Natural killer cell (primary cell): ENCODE measurements at regions not wholly inside any gene's neighbourhood (a gene's known extent, or its start where the extent isn't known, plus 50 kb on each side); places are given as distances from the start of the nearest gene placed in this dataset.

Experiments
- ATAC-seq, 3 donors: fragments of 150-1000 bp in 2 of 3; fragments of 200-7000 bp in 1 of 3; cut with Tn5 transposase; 1 replicate in 1 of 3; 2 replicates in 2 of 3; pipeline ENCODE4 v1.10.0; 2021; ENCODE audit warnings: mild to moderate bottlenecking in 2 of 3, moderate library complexity in 2 of 3
- DNase-seq, 2 donors: peaks; one replicate each; pipeline versions ENCODE4 v3.0.0 to v3.0.0-alpha.2; 2013 to 2021; ENCODE audit warnings: mixed read lengths in 1 of 2
- H3K27ac ChIP-seq: one replicate; pipeline ENCODE4 v1.5.1; 2013; ENCODE audit warnings: mild to moderate bottlenecking, low read length
- H3K27me3 ChIP-seq: one replicate; pipeline ENCODE4 v1.6.1; 2013; ENCODE audit warnings: low read length; ENCODE audit not compliant: control insufficient read depth, insufficient read depth
- H3K36me3 ChIP-seq: one replicate; pipeline ENCODE4 v1.6.1; 2013; ENCODE audit warnings: low read length; ENCODE audit not compliant: control insufficient read depth, insufficient read depth
- H3K4me1 ChIP-seq: one replicate; pipeline ENCODE4 v1.6.1; 2013; ENCODE audit warnings: low read length; ENCODE audit not compliant: control insufficient read depth, insufficient read depth
- H3K4me3 ChIP-seq: one replicate; pipeline ENCODE4 v1.5.1; 2013; ENCODE audit warnings: low read length
- H3K9me3 ChIP-seq: one replicate; pipeline ENCODE4 v1.6.1; 2013; ENCODE audit warnings: low read length; ENCODE audit not compliant: control insufficient read depth, insufficient read depth
- H3K27ac Mint-ChIP-seq, 2 donors: one replicate each; pipeline ENCODE4 v1.8.0; 2022; ENCODE audit warnings: mild to moderate bottlenecking in 2 of 2, mixed read lengths in 2 of 2, moderate library complexity in 1 of 2
- H3K27me3 Mint-ChIP-seq, 2 donors: one replicate each; pipeline ENCODE4 v1.8.0; 2022; ENCODE audit warnings: low read depth in 2 of 2, mixed read lengths in 2 of 2
- H3K36me3 Mint-ChIP-seq: one replicate; pipeline ENCODE4 v1.8.0; 2022; ENCODE audit warnings: mixed read lengths
- H3K4me1 Mint-ChIP-seq, 2 donors: one replicate each; pipeline ENCODE4 v1.8.0; 2022; ENCODE audit warnings: mixed read lengths in 2 of 2
- H3K4me3 Mint-ChIP-seq: one replicate; pipeline ENCODE4 v1.8.0; 2022; ENCODE audit warnings: mild to moderate bottlenecking, moderate library complexity, mixed read lengths
- H3K9me3 Mint-ChIP-seq, 2 donors: one replicate each; pipeline ENCODE4 v1.8.0; 2022; ENCODE audit warnings: mixed read lengths in 2 of 2
- WGBS: methylation state at CpG from one replicate; pipeline ENCODE4 v1.1.7; 2013; ENCODE audit warnings: missing lambda C conversion rate; ENCODE audit not compliant: insufficient coverage; 5-methylcytosine and 5-hydroxymethylcytosine counted together
- intact Hi-C: fragments of 100-400 bp; cut with micrococcal nuclease; formaldehyde crosslinking; loops from one replicate; pipeline ENCODE4 v1.14.2; 2022
- TF ChIP-seq, protein P1 (sequence below): fragments of 200-600 bp; IDR thresholded peaks from one replicate; pipeline ENCODE4 v1.8.0; 2022; ENCODE audit warnings: antibody characterized with exemption

GRCh38 chr19:29323440-29324290, 110.7 kb upstream of the UQCRFS1 start:
- Mint-ChIP-seq H3K4me3 (no peak overlapping the region), H3K27me3 (peaks cover 16 to 41% of the 10 kb centered on the region in 2 donors), H3K27ac (no peak overlapping the region), H3K4me1 (no peaks in the 10 kb centered on the region), H3K36me3 (no peaks in the 10 kb centered on the region), H3K9me3 (no peaks in the 10 kb centered on the region)
- Histone ChIP-seq H3K36me3 (no peaks in the 10 kb centered on the region), H3K27ac (no peak overlapping the region), H3K4me3 (no peak overlapping the region), H3K27me3 (no peaks in the 10 kb centered on the region), H3K9me3 (no peaks in the 10 kb centered on the region), H3K4me1 (no peaks in the 10 kb centered on the region)
- ATAC-seq (peak in 1 of 3 donors; percentile 28), DNase-seq (no peak)
- TF ChIP-seq, protein P1, sequence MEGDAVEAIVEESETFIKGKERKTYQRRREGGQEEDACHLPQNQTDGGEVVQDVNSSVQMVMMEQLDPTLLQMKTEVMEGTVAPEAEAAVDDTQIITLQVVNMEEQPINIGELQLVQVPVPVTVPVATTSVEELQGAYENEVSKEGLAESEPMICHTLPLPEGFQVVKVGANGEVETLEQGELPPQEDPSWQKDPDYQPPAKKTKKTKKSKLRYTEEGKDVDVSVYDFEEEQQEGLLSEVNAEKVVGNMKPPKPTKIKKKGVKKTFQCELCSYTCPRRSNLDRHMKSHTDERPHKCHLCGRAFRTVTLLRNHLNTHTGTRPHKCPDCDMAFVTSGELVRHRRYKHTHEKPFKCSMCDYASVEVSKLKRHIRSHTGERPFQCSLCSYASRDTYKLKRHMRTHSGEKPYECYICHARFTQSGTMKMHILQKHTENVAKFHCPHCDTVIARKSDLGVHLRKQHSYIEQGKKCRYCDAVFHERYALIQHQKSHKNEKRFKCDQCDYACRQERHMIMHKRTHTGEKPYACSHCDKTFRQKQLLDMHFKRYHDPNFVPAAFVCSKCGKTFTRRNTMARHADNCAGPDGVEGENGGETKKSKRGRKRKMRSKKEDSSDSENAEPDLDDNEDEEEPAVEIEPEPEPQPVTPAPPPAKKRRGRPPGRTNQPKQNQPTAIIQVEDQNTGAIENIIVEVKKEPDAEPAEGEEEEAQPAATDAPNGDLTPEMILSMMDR, result no peak
- intact Hi-C loops, result no loop called here
- 75% methylated on average over 15 of the region's 15 CpGs for WGBS

DNA sequence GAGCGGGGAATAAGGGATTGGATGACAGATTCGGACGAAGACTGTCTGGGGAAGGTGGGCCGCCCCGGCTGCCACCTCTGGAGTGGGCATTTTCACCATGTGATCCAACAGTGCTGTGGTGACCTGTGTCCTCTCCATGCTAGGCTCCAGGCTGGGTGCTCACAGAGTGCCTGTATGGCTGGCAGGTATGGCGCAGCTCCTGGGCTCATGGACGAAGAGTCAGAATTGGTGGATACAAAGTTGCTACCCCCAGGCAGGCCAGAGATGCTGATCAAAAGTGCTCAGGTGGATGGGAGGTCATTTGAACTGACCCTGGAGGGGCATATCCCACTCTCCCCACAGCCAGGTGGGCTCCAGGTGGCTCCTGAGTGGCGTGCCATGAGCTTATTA, 111.3 kb upstream of the UQCRFS1 start:
- Mint-ChIP-seq H3K27me3 (peaks cover 15 to 41% of the 10 kb centered on the region in 2 donors), H3K36me3 (no peaks in the 10 kb centered on the region), H3K4me1 (no peaks in the 10 kb centered on the region), H3K9me3 (no peaks in the 10 kb centered on the region), H3K27ac (no peak overlapping the region), H3K4me3 (no peak overlapping the region)
- no peak for DNase-seq
- ATAC-seq, result no peak
- no peaks in the 10 kb centered on the region for H3K9me3 ChIP-seq
- no peaks in the 10 kb centered on the region for H3K36me3 ChIP-seq
- TF ChIP-seq, protein P1, result no peak
- intact Hi-C loops, result no loop called here
- H3K4me1 ChIP-seq, result no peaks in the 10 kb centered on the region
- 89% methylated on average over 8 of the region's 8 CpGs for WGBS
- H3K27me3 ChIP-seq, result no peaks in the 10 kb centered on the region
- H3K4me3 ChIP-seq, result no peak overlapping the region
- H3K27ac ChIP-seq, result no peak overlapping the region

GRCh38 chr19:29324717-29325116, 111.8 kb upstream of the UQCRFS1 start:
- DNase-seq, result no peak
- Mint-ChIP-seq H3K9me3 (no peaks in the 10 kb centered on the region), H3K27me3 (peaks cover 15 to 40% of the 10 kb centered on the region in 2 donors), H3K4me3 (no peak overlapping the region), H3K4me1 (no peaks in the 10 kb centered on the region), H3K36me3 (no peaks in the 10 kb centered on the region), H3K27ac (no peak overlapping the region)
- no peak overlapping the region for H3K4me3 ChIP-seq
- no peaks in the 10 kb centered on the region for H3K36me3 ChIP-seq
- H3K27me3 ChIP-seq, result no peaks in the 10 kb centered on the region
- ATAC-seq, result no peak
- H3K9me3 ChIP-seq, result no peaks in the 10 kb centered on the region
- H3K4me1 ChIP-seq, result no peaks in the 10 kb centered on the region
- TF ChIP-seq, protein P1, result no peak
- WGBS, result 82% methylated on average over 4 of the region's 6 CpGs
- no peak overlapping the region for H3K27ac ChIP-seq
- intact Hi-C loops, result no loop called here
